H9 (cell line): ENCODE measurements at regions not wholly inside any gene's neighbourhood (a gene's known extent, or its start where the extent isn't known, plus 50 kb on each side); places are given as distances from the start of the nearest gene placed in this dataset.

Experiments used
- DNase-seq: peaks from one replicate; pipeline ENCODE4 v3.0.0-alpha.2; 2017
- H2AFZ ChIP-seq: one replicate; pipeline ENCODE4 v1.6.1; 2013; ENCODE audit warnings: mild to moderate bottlenecking, low read length, control low read depth, moderate library complexity
- H2AK5ac ChIP-seq: 2 replicates; pipeline ENCODE4 v1.6.1; 2013; ENCODE audit warnings: low read length, control low read depth, mixed read lengths; ENCODE audit not compliant: insufficient read length
- H2BK120ac ChIP-seq: one replicate; pipeline ENCODE4 v1.6.1; 2013; ENCODE audit warnings: low read depth, mild to moderate bottlenecking, low read length, control low read depth, inconsistent platforms; ENCODE audit not compliant: poor library complexity, severe bottlenecking
- H2BK12ac ChIP-seq: 2 replicates; pipeline ENCODE4 v1.6.1; 2013; ENCODE audit warnings: low read length, control low read depth, mixed read lengths, low read depth; ENCODE audit not compliant: insufficient read length
- H2BK15ac ChIP-seq: 2 replicates; pipeline ENCODE4 v1.6.1; 2013; ENCODE audit warnings: low read depth, low read length, control low read depth
- H2BK20ac ChIP-seq: one replicate; pipeline ENCODE4 v1.6.1; 2013; ENCODE audit warnings: low read depth, mild to moderate bottlenecking, low read length, control low read depth, inconsistent platforms; ENCODE audit not compliant: poor library complexity, severe bottlenecking
- H2BK5ac ChIP-seq: 2 replicates; pipeline ENCODE4 v1.6.1; 2013; ENCODE audit warnings: low read length, control low read depth, mixed read lengths; ENCODE audit not compliant: insufficient read length
- H3K14ac ChIP-seq: 2 replicates; pipeline ENCODE4 v1.6.1; 2013; ENCODE audit warnings: low read length, control low read depth; ENCODE audit not compliant: insufficient read depth
- H3K18ac ChIP-seq: 2 replicates; pipeline ENCODE4 v1.6.1; 2013; ENCODE audit warnings: low read depth, mild to moderate bottlenecking, mixed read lengths, low read length, control low read depth; ENCODE audit not compliant: insufficient read length
- H3K23ac ChIP-seq: 2 replicates; pipeline ENCODE4 v1.6.1; 2013; ENCODE audit warnings: low read length, control low read depth, mixed read lengths, low read depth; ENCODE audit not compliant: insufficient read length
- H3K23me2 ChIP-seq: 2 replicates; pipeline ENCODE4 v1.6.1; 2013; ENCODE audit warnings: low read depth, mild to moderate bottlenecking, mixed read lengths, low read length, control low read depth; ENCODE audit not compliant: insufficient read length, poor library complexity, severe bottlenecking
- H3K27ac ChIP-seq: 2 replicates; pipeline ENCODE4 v1.5.1; 2013; ENCODE audit warnings: low read length, control low read depth, mixed read lengths, low read depth; ENCODE audit not compliant: insufficient read length
- H3K27me3 ChIP-seq: 2 replicates; pipeline ENCODE4 v1.6.1; 2013; ENCODE audit warnings: low read length, control low read depth, inconsistent platforms; ENCODE audit not compliant: insufficient read depth
- H3K4ac ChIP-seq: 2 replicates; pipeline ENCODE4 v1.6.1; 2013; ENCODE audit warnings: low read depth, mild to moderate bottlenecking, control low read depth, inconsistent platforms, low read length, moderate library complexity
- H3K4me1 ChIP-seq: 2 replicates; pipeline ENCODE4 v1.6.1; 2013; ENCODE audit warnings: low read length, control low read depth, inconsistent platforms; ENCODE audit not compliant: insufficient read depth
- H3K4me2 ChIP-seq: 2 replicates; pipeline ENCODE4 v1.6.1; 2013; ENCODE audit warnings: low read length, control low read depth, mixed read lengths; ENCODE audit not compliant: insufficient read length, insufficient read depth
- H3K56ac ChIP-seq: 2 replicates; pipeline ENCODE4 v1.6.1; 2013; ENCODE audit warnings: low read depth, mild to moderate bottlenecking, mixed read lengths, low read length, control low read depth; ENCODE audit not compliant: insufficient read length
- H3K79me1 ChIP-seq: 2 replicates; pipeline ENCODE4 v1.6.1; 2013; ENCODE audit warnings: low read depth, mild to moderate bottlenecking, moderate library complexity, low read length, control low read depth, inconsistent platforms; ENCODE audit not compliant: insufficient read depth, poor library complexity, severe bottlenecking
- H3K79me2 ChIP-seq: 2 replicates; pipeline ENCODE4 v1.6.1; 2013; ENCODE audit warnings: low read length, control low read depth, inconsistent platforms; ENCODE audit not compliant: insufficient read depth
- H3K9ac ChIP-seq: 2 replicates; pipeline ENCODE4 v1.6.1; 2013; ENCODE audit warnings: low read length, control low read depth, mixed read lengths; ENCODE audit not compliant: insufficient read length; ENCODE audit errors: extremely low read depth
- H3K9me3 ChIP-seq: one replicate; pipeline ENCODE4 v1.6.1; 2013; ENCODE audit warnings: low read depth, low read length, inconsistent platforms; ENCODE audit not compliant: control insufficient read depth
- H3T11ph ChIP-seq: one replicate; pipeline ENCODE4 v1.6.1; 2013; ENCODE audit warnings: mild to moderate bottlenecking, low read length, control low read depth, inconsistent platforms
- H4K20me1 ChIP-seq: one replicate; pipeline ENCODE4 v1.6.1; 2013; ENCODE audit not compliant: control insufficient read depth, insufficient read length, insufficient read depth
- H4K5ac ChIP-seq: 2 replicates; pipeline ENCODE4 v1.6.1; 2013; ENCODE audit warnings: low read depth, mild to moderate bottlenecking, mixed read lengths, low read length, control low read depth; ENCODE audit not compliant: insufficient read length
- H4K8ac ChIP-seq: replicated peaks from 2 replicates; pipeline ENCODE4 v1.6.1; 2013; ENCODE audit warnings: low read length, control low read depth, mixed read lengths, low read depth; ENCODE audit not compliant: insufficient read length
- H4K91ac ChIP-seq: 2 replicates; pipeline ENCODE4 v1.6.1; 2013; ENCODE audit warnings: low read depth, mild to moderate bottlenecking, moderate library complexity, mixed read lengths, low read length, control low read depth; ENCODE audit not compliant: insufficient read length
- H3K27ac Mint-ChIP-seq, 3 experiments: 2 replicates in 2 of 3; 3 replicates in 1 of 3; pipeline ENCODE4 v1.8.0; 2020 to 2021; ENCODE audit warnings: mixed read lengths in 3 of 3, mild to moderate bottlenecking in 1 of 3, moderate library complexity in 1 of 3
- H3K27me3 Mint-ChIP-seq: 2 replicates; pipeline ENCODE4 v1.8.0; 2021; ENCODE audit warnings: low read depth, mild to moderate bottlenecking, moderate library complexity, mixed read lengths
- H3K36me3 Mint-ChIP-seq, 3 experiments: 2 replicates in 2 of 3; 3 replicates in 1 of 3; pipeline ENCODE4 v1.8.0; 2020 to 2021; ENCODE audit warnings: low read depth in 3 of 3, mixed read lengths in 3 of 3; ENCODE audit not compliant: insufficient read depth in 1 of 3
- H3K4me1 Mint-ChIP-seq, 2 experiments: 2 replicates each; pipeline ENCODE4 v1.8.0; 2020; ENCODE audit warnings: mixed read lengths in 2 of 2
- H3K4me3 Mint-ChIP-seq, 2 experiments: 2 replicates in 1 of 2; 3 replicates in 1 of 2; pipeline ENCODE4 v1.8.0; 2020 to 2021; ENCODE audit warnings: mild to moderate bottlenecking in 2 of 2, mixed read lengths in 2 of 2, moderate library complexity in 1 of 2
- H3K9me3 Mint-ChIP-seq, 2 experiments: 2 replicates in 1 of 2; 3 replicates in 1 of 2; pipeline ENCODE4 v1.8.0; 2020; ENCODE audit warnings: mild to moderate bottlenecking in 2 of 2, mixed read lengths in 2 of 2, moderate library complexity in 1 of 2
- CTCF ChIP-seq: fragments of 200-600 bp; sonication (generic); conservative IDR thresholded peaks from 3 replicates; pipeline ENCODE4 v1.8.0; 2021; ENCODE audit warnings: antibody characterized with exemption, mild to moderate bottlenecking
- WGBS: extraction: QIAGEN DNeasy Blood & Tissue Kit; methylation state at CpG from one replicate; pipeline ENCODE4 v1.1.7; 2013; ENCODE audit warnings: missing lambda C conversion rate, low lambda C conversion rate, mixed read lengths; ENCODE audit not compliant: insufficient read length; ENCODE audit errors: extremely low coverage; 5-methylcytosine and 5-hydroxymethylcytosine counted together

GRCh38 chr18:37636831-37637477, 71.4 kb upstream of the CELF4 start:
- Histone ChIP-seq H2BK120ac (no peak overlapping the region), H3K27ac (no peak overlapping the region), H3K79me2 (no peaks in the 10 kb centered on the region), H3K56ac (no peak overlapping the region), H4K5ac (no peak overlapping the region), H3K4ac (no peak overlapping the region), H3K23me2 (no peaks in the 10 kb centered on the region), H4K8ac (no peak overlapping the region), H3K4me2 (no peak overlapping the region), H3K9me3 (no peaks in the 10 kb centered on the region), H3K27me3 (no peaks in the 10 kb centered on the region), H4K91ac (no peak overlapping the region), H3K9ac (no peak overlapping the region), H2AFZ (no peak overlapping the region), H2BK20ac (no peak overlapping the region), H3T11ph (no peak overlapping the region), H4K20me1 (no peaks in the 10 kb centered on the region), H2AK5ac (no peak overlapping the region), H2BK12ac (no peak overlapping the region), H3K79me1 (no peaks in the 10 kb centered on the region), H3K4me1 (no peaks in the 10 kb centered on the region; the same call in 1 of the 2 replicates), H3K14ac (no peak overlapping the region), H2BK5ac (no peak overlapping the region), H3K23ac (no peak overlapping the region), H2BK15ac (no peak overlapping the region), H3K18ac (no peak overlapping the region)
- peaks cover 0 to 2% of the 10 kb centered on the region in 2 experiments; a peak in 1 of 5 replicates for H3K9me3 Mint-ChIP-seq
- no peaks in the 10 kb centered on the region; the same call in 1 of the 2 replicates for H3K27me3 Mint-ChIP-seq
- no peak overlapping the region for H3K27ac Mint-ChIP-seq
- H3K4me1 Mint-ChIP-seq, result peaks cover 21 to 22% of the 10 kb centered on the region in 2 experiments
- no peak for TF ChIP-seq CTCF
- H3K36me3 Mint-ChIP-seq, result no peaks in the 10 kb centered on the region; a peak in 1 of 7 replicates
- no peak overlapping the region for H3K4me3 Mint-ChIP-seq
- DNase-seq, result no peak
- no CpG with 5 or more reads among the region's 8 CpGs for WGBS
